Sciatic nerve (tissue), 2 donors: ENCODE measurements at regions not wholly inside any gene's neighbourhood (a gene's known extent, or its start where the extent isn't known, plus 50 kb on each side); places are given as distances from the start of the nearest gene placed in this dataset.

ENCODE experiments used
- ATAC-seq: fragments of 200-7000 bp; cut with Tn5 transposase; one replicate; pipeline ENCODE4 v1.9.1; 2020; ENCODE audit warnings: mild to moderate bottlenecking, moderate library complexity
- DNase-seq: peaks from one replicate; pipeline ENCODE4 v3.0.0-alpha.2; 2020; ENCODE audit warnings: low spot score
- intact Hi-C: fragments of 100-400 bp; cut with DNase I; formaldehyde crosslinking; loops from one replicate; pipeline ENCODE4 v1.14.2; 2022
- donor health status: DM: no; HTN: no; CAD: no.
- donor health status: DM: no; HTN: no; CAD: no.

GRCh38 chr4:123558865-123559264 is 162.3 kb downstream of the SPRY1 start:
- DNase-seq (no peak), ATAC-seq (no peak)
- intact Hi-C loops = no loop called here

DNA sequence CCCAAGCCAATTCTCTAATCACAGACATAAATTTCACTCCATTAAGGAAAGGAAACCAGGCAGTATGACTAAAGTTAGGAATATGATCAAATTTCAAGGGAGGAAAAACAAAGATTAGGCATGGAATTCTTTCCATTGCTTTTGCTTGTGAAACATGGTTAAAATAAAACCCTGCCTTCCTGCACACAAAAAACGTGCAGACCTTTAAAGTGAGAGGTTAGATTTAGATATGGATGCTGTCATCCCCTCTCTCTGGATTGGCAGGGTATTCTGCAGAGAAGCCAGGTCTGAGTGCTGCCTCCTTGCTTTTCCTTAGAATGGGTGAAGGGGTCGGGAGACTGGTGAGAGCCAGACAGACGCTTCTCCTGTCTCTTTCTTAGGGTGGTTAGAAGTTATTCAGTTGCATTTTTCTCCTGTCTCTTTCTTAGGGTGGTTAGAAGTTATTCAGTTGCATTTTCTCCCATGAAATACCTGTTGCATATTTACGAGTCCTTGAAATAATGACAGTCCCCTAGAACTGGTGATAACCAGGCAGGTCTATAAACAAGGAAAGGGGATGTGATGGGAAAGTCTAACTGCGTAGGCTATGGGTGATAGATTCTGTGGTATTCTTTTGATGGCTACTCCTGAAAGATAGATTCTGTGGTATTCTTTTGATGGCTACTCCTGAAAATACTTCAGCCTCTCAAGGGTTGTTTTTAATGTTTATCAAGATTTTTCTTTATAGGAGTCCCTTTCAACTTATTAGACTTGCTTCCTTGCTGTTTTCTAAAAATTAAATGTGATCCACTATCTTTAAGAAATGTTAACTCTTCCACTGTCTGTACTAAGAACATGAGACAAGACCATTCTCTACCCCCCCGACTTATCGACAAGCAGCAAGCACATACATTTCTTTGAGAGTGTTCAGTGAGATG is 163.6 kb downstream of the SPRY1 start:
- no peak for ATAC-seq
- intact Hi-C loops = no loop called here
- DNase-seq = no peak

DNA sequence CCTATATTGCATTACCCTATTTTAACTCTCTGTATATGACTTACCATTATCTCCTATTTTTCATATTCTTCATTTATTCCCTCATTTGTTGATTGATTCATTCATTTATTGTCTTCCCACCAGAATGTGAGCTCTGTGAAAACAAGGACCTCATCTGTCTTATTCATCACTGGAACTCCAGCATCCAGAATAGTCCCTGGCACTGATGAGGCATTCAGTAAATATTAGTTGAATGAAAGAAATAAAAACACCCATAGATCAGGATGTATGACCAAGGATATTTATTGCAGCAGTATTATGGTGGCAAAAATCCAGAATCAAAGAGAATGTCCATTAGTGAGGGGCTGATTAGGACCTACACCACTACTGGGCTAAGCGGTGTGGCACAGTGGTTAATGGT is 164.9 kb downstream of the SPRY1 start:
- ATAC-seq (no peak), DNase-seq (no peak)
- intact Hi-C loops = no loop called here

GRCh38 chr4:123562994-123563750 is 166.6 kb downstream of the SPRY1 start:
- ATAC-seq (no peak), DNase-seq (no peak)
- intact Hi-C loops = no loop called here

DNA sequence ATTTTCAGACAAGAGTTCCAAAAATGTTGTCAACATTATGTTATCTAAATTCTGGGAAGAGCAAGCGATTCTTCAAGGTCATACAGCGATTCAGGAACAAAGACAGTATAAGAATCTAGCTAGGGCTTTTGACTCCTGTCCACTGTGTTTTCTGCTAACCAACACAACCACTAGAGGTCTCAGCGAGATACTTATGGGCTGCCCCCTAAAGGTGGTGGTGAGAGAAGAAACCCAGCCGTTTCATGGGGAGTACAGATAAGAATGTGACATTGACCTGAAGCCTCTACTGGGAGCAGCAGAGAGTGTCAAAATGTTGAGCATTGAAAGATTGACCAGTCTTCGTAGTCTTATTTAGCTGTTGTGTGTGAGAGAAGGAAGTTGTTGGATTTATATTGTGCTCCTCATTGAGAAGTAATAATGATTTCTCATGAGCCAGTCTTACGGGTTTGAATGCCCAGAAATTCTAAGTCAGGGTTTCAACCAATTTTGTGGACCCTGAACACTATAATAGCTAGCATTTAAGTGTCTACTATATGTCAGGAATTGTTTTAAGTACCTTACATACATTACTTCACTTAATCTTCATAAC is 168.3 kb downstream of the SPRY1 start:
- DNase-seq = no peak
- ATAC-seq = peak; percentile 86
- intact Hi-C loops = no loop called here

DNA sequence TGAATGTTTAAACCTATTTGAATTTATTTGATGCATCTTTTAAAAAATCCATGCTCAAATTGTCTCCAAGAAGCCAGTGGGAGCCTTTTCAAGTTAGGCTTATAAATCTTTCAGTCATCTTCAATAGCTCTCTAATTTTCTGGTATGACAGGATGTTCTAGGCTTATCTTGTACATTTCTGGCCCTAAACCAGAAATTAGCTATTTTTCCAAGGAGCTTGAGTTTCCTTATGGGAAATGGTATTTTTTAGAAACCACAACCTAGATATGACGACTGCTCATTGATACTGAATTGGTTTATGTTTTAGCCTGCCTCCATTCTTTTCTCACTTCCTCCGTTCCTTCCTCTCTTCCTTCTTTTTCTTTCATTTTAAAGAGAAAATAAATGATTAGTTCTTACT is 172.3 kb downstream of the SPRY1 start:
- DNase-seq = no peak
- intact Hi-C loops = no loop called here

GRCh38 chr4:123569541-123569940 is 172.9 kb downstream of the SPRY1 start:
- intact Hi-C loops = no loop called here
- no peak for DNase-seq
- ATAC-seq = no peak

More for the DNA sequence above, 172.3 kb downstream of the SPRY1 start:
- ATAC-seq = no peak

GRCh38 chr4:123573866-123574508 is 177.4 kb downstream of the SPRY1 start:
- intact Hi-C loops = loop anchor here (10.0 kb wide), 1 partner anchor 1679 kb away; no protein-coding TSS in a partner anchor
- no peak for ATAC-seq

GRCh38 chr4:123575291-123575690 is 178.7 kb downstream of the SPRY1 start:
- DNase-seq (no peak), ATAC-seq (no peak)
- intact Hi-C loops = loop anchor here (10.0 kb wide), 1 partner anchor 1680 kb away; no protein-coding TSS in a partner anchor

More at GRCh38 chr4:123573866-123574508, 177.4 kb downstream of the SPRY1 start:
- DNase-seq = no peak

GRCh38 chr4:123577225-123577906 is 180.8 kb downstream of the SPRY1 start:
- DNase-seq = no peak
- intact Hi-C loops = loop anchor here (10.0 kb wide), 1 partner anchor 1683 kb away; no protein-coding TSS in a partner anchor
- ATAC-seq = no peak

GRCh38 chr4:123578276-123579029 is 181.9 kb downstream of the SPRY1 start:
- ATAC-seq (no peak), DNase-seq (no peak)

DNA sequence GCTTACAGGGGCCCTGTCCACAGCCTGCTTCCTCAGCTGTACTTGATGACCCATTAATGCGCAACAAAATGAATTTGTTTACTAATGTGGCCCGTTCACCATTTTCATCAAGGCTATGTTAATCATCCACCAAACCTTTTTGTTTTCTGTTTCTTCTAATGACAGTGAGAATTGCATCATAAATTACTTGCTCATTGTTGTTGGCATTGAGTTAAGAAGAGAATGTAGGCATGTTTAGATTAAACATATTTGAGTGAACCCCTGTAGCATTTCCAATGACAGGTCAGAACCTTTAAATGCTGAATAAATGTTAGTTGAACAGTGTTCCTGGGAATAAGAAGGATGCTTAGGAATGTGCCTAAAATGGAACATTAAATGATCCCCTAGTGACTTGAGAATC is 183.4 kb downstream of the SPRY1 start:
- no peak for DNase-seq
- intact Hi-C loops = loop anchor here (10.0 kb wide), 1 partner anchor 1685 kb away; no protein-coding TSS in a partner anchor
- no peak for ATAC-seq

More at GRCh38 chr4:123578276-123579029, 181.9 kb downstream of the SPRY1 start:
- intact Hi-C loops = loop anchor here (10.0 kb wide), 1 partner anchor 1684 kb away; no protein-coding TSS in a partner anchor

DNA sequence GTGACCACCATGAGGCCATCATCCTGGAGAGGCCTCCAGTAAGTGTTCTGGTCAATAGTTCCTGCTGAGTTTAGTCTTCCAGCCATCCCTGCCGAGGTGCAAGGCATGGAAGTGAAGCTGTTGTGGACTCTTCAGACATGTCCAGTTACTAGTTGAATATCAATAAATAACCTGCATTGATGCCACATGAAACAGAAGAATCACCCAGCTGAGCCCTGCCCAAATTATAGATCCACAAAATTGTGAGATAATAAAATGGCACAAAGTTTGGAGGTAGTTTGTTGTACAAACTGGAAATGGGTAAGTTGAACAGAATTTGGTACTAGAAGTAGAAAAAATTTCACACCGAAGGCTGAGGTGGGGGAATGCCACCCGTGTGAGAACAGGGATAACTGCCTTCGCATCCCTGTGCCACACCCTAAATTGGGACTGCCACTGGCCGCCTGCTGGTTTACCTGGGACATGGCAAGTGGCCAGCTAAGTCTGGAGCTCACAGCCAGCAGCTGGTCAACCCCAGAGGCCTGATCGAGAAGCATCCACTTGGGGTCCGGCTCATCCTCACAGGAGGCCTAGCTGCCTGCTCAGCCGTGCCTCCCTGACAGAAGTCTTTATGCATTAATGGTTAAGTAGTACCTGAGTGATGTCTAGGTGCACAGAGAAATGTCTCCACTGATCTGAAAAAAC is 184.5 kb downstream of the SPRY1 start:
- intact Hi-C loops = no loop called here
- ATAC-seq (no peak), DNase-seq (no peak)

- no peak for ATAC-seq
- intact Hi-C loops = no loop called here
- no peak for DNase-seq
These were observed 185.2 kb downstream of the SPRY1 start for GRCh38 chr4:123581802-123582201.

- intact Hi-C loops = no loop called here
- DNase-seq (no peak), ATAC-seq (no peak)
These were observed 186.4 kb downstream of the SPRY1 start for GRCh38 chr4:123583043-123583442.

- intact Hi-C loops = no loop called here
- DNase-seq (no peak), ATAC-seq (no peak)
These were observed 188.5 kb downstream of the SPRY1 start for GRCh38 chr4:123585111-123585510.

- peak; percentile 76 for ATAC-seq
- no peak for DNase-seq
- intact Hi-C loops = no loop called here
These were observed 191.4 kb downstream of the SPRY1 start for GRCh38 chr4:123587983-123588494.
